ENCODE measurements at regions not wholly inside any gene's neighbourhood (a gene's known extent, or its start where the extent isn't known, plus 50 kb on each side); places are given as distances from the start of the nearest gene placed in this dataset.
"Not testable (repeated sequence)": the region's sequence is repeated elsewhere in the genome, so short reads cannot be mapped to it uniquely, and the experiment has no call there.

- DNase-seq = no peak
These were observed 327.1 kb upstream of the VCX start for GRCh38 chrX:7515681-7516413.

GRCh38 chrX:7514871-7515599, 327.9 kb upstream of the VCX start:
- DNase-seq = no peak

GRCh38 chrX:7512845-7513244, 330.1 kb upstream of the VCX start:
- no peak for DNase-seq

GRCh38 chrX:7503251-7503650, 339.7 kb upstream of the VCX start:
- no peak for DNase-seq

GRCh38 chrX:7500386-7500785, 342.6 kb upstream of the VCX start:
- no peak for DNase-seq

GRCh38 chrX:7486505-7486904, 338.6 kb upstream of the PUDP start:
- no peak for DNase-seq

- no peak for DNase-seq
These were observed 337.1 kb upstream of the PUDP start for GRCh38 chrX:7485061-7485460.

GRCh38 chrX:7480721-7481120, 332.8 kb upstream of the PUDP start:
- DNase-seq = no peak

- DNase-seq = no peak
These were observed 314.2 kb upstream of the PUDP start for GRCh38 chrX:7462110-7462509.

- DNase-seq = not testable (repeated sequence)
These were observed 313.1 kb upstream of the PUDP start for GRCh38 chrX:7461051-7461450.

GRCh38 chrX:7447801-7448499, 300.0 kb upstream of the PUDP start:
- DNase-seq = no peak

- DNase-seq = no peak
These were observed 298.9 kb upstream of the PUDP start for GRCh38 chrX:7446815-7447214.

- DNase-seq = no peak
These were observed 297.0 kb upstream of the PUDP start for GRCh38 chrX:7444967-7445366.

GRCh38 chrX:7441586-7441985, 293.6 kb upstream of the PUDP start:
- no peak for DNase-seq

GRCh38 chrX:7435822-7436221, 287.9 kb upstream of the PUDP start:
- DNase-seq = no peak

- DNase-seq = no peak
These were observed 284.9 kb upstream of the PUDP start for GRCh38 chrX:7432901-7433300.

- no peak for DNase-seq
These were observed 272.8 kb upstream of the PUDP start for GRCh38 chrX:7420717-7421116.

GRCh38 chrX:7414753-7415152, 266.8 kb upstream of the PUDP start:
- no peak for DNase-seq

GRCh38 chrX:7412840-7413239, 264.9 kb upstream of the PUDP start:
- no peak for DNase-seq

GRCh38 chrX:7409866-7410265, 261.9 kb upstream of the PUDP start:
- DNase-seq = no peak

GRCh38 chrX:7399373-7399772, 251.4 kb upstream of the PUDP start:
- DNase-seq = no peak

GRCh38 chrX:7390441-7390840, 242.5 kb upstream of the PUDP start:
- no peak for DNase-seq

- DNase-seq = no peak
These were observed 241.6 kb upstream of the PUDP start for GRCh38 chrX:7389576-7389975.

Measured in left kidney (tissue), 1 donor.